Upper lobe of right lung (tissue), 1 donor: ENCODE measurements at regions not wholly inside any gene's neighbourhood (a gene's known extent, or its start where the extent isn't known, plus 50 kb on each side); places are given as distances from the start of the nearest gene placed in this dataset.
A peak's percentile ranks its signal among the peaks of the same experiment; 100 is the strongest.

Experiments used
- ATAC-seq: fragments of 200-7000 bp; cut with Tn5 transposase; one replicate; pipeline ENCODE4 v1.9.1; 2020; ENCODE audit warnings: mild to moderate bottlenecking, moderate library complexity
- DNase-seq: peaks from one replicate; pipeline ENCODE4 v3.0.0-alpha.2; 2020
- H3K27ac ChIP-seq: fragments of 200-600 bp; one replicate; pipeline ENCODE4 v1.8.0; 2022
- H3K27me3 ChIP-seq: fragments of 200-600 bp; one replicate; pipeline ENCODE4 v1.8.0; 2022; ENCODE audit warnings: mild to moderate bottlenecking
- H3K36me3 ChIP-seq: fragments of 200-600 bp; one replicate; pipeline ENCODE4 v1.8.0; 2022
- H3K4me1 ChIP-seq: fragments of 200-600 bp; one replicate; pipeline ENCODE4 v1.8.0; 2022
- H3K4me3 ChIP-seq: fragments of 200-600 bp; one replicate; pipeline ENCODE4 v1.8.0; 2022; ENCODE audit warnings: mild to moderate bottlenecking
- H3K9me3 ChIP-seq: fragments of 200-600 bp; one replicate; pipeline ENCODE4 v1.8.0; 2022
- CTCF ChIP-seq: fragments of 200-600 bp; IDR thresholded peaks from one replicate; pipeline ENCODE4 v1.8.0; 2022; ENCODE audit warnings: antibody characterized with exemption
- intact Hi-C: fragments of 100-400 bp; cut with DNase I; formaldehyde crosslinking; loops from one replicate; pipeline ENCODE4 v1.11.0; 2022
- donor health status: DM: no; HTN: yes; CAD: no; lungs with severe emphysema.

GRCh38 chr11:37946155-37946766 is 1348.2 kb upstream of the RAG2 start:
- Histone ChIP-seq H3K27ac (no peak overlapping the region), H3K4me3 (no peak overlapping the region), H3K27me3 (no peaks in the 10 kb centered on the region), H3K9me3 (no peaks in the 10 kb centered on the region), H3K36me3 (no peaks in the 10 kb centered on the region), H3K4me1 (no peaks in the 10 kb centered on the region)
- ATAC-seq: peak; percentile 87
- intact Hi-C loops: no loop called here
- peak; percentile 67 for TF ChIP-seq CTCF
- no peak for DNase-seq

GRCh38 chr11:37942081-37942480 is 1344.0 kb upstream of the RAG2 start:
- ATAC-seq: no peak
- intact Hi-C loops: no loop called here
- no peaks in the 10 kb centered on the region for H3K36me3 ChIP-seq
- H3K27ac ChIP-seq: no peak overlapping the region
- H3K27me3 ChIP-seq: no peaks in the 10 kb centered on the region
- no peak for TF ChIP-seq CTCF
- H3K4me3 ChIP-seq: no peak overlapping the region
- no peak for DNase-seq
- no peaks in the 10 kb centered on the region for H3K9me3 ChIP-seq
- H3K4me1 ChIP-seq: no peaks in the 10 kb centered on the region

- DNase-seq (no peak), ATAC-seq (no peak)
- Histone ChIP-seq H3K4me3 (no peak overlapping the region), H3K27ac (no peak overlapping the region), H3K36me3 (no peaks in the 10 kb centered on the region), H3K9me3 (no peaks in the 10 kb centered on the region), H3K27me3 (no peaks in the 10 kb centered on the region), H3K4me1 (no peaks in the 10 kb centered on the region)
- intact Hi-C loops: no loop called here
- TF ChIP-seq CTCF: no peak
Measured at GRCh38 chr11:37929100-37929653, 1331.1 kb upstream of the RAG2 start.

GRCh38 chr11:37926772-37927171 is 1328.7 kb upstream of the RAG2 start:
- H3K27ac ChIP-seq: no peak overlapping the region
- H3K27me3 ChIP-seq: no peaks in the 10 kb centered on the region
- no peaks in the 10 kb centered on the region for H3K36me3 ChIP-seq
- no peak for DNase-seq
- H3K4me1 ChIP-seq: no peaks in the 10 kb centered on the region
- ATAC-seq: no peak
- H3K4me3 ChIP-seq: no peak overlapping the region
- no peak for TF ChIP-seq CTCF
- intact Hi-C loops: no loop called here
- H3K9me3 ChIP-seq: no peaks in the 10 kb centered on the region

GRCh38 chr11:37916331-37916730 is 1318.3 kb upstream of the RAG2 start:
- H3K36me3 ChIP-seq: no peaks in the 10 kb centered on the region
- DNase-seq (no peak), ATAC-seq (no peak)
- no peak for TF ChIP-seq CTCF
- H3K4me1 ChIP-seq: no peaks in the 10 kb centered on the region
- H3K27ac ChIP-seq: no peak overlapping the region
- no peaks in the 10 kb centered on the region for H3K9me3 ChIP-seq
- no peaks in the 10 kb centered on the region for H3K27me3 ChIP-seq
- no peak overlapping the region for H3K4me3 ChIP-seq
- intact Hi-C loops: no loop called here

- intact Hi-C loops: no loop called here
- H3K27me3 ChIP-seq: no peaks in the 10 kb centered on the region
- H3K27ac ChIP-seq: no peak overlapping the region
- ATAC-seq (no peak), DNase-seq (no peak)
- H3K9me3 ChIP-seq: no peaks in the 10 kb centered on the region
- no peak for TF ChIP-seq CTCF
- H3K4me3 ChIP-seq: no peak overlapping the region
- H3K4me1 ChIP-seq: no peaks in the 10 kb centered on the region
- H3K36me3 ChIP-seq: no peaks in the 10 kb centered on the region
Measured at GRCh38 chr11:37914859-37915258, 1316.8 kb upstream of the RAG2 start.
